CD4-positive, alpha-beta T cell treated with Interleukin-10 for 1 hour (primary cell): ENCODE measurements at regions not wholly inside any gene's neighbourhood (a gene's known extent, or its start where the extent isn't known, plus 50 kb on each side); places are given as distances from the start of the nearest gene placed in this dataset.
"Not testable (repeated sequence)": the region's sequence is repeated elsewhere in the genome, so short reads cannot be mapped to it uniquely, and the experiment has no call there.

Experiments
- DNase-seq: peaks from one replicate; pipeline ENCODE4 v3.0.0-alpha.2; 2020

DNA sequence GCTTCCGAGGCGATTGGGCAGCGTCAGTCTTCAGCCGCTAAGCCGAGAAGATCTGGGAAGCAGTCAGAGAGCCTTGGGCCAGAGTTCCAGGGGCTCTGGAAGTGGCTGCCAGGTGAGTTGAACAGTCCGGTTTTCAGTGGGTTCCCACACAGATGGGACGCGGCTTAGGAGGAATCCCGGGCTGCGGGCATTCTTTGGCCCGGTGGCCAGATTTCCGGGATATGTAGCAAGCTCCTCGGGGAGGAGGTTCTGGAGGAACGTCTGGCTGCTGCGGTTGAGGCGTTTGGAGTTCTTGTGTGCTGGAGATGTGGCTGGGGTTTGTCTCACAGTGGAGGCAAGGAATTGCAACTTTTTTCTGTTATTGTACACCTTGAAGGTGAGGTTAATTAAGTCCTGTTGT is 182.6 kb downstream of the CD83 start:
- not testable (repeated sequence) for DNase-seq

DNA sequence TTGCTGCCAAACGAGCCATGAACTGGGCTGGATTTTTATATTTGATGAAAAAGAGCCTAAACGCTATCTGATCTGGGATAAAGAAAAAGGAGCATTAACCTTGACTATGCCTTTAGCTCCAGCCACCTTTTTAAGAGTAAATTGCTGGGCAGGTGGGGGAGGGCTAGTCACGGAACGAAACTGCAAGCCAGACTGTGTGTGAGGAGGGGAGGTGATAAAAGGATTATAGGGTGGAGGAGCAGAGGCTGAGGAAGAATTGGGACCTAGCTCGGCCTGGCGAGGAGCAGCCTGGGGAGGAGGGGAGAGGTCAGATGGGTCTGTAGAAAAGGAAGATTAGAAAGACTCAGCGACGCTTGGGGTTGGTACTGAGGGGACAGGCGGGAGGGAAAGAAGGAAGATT is 183.1 kb downstream of the CD83 start:
- not testable (repeated sequence) for DNase-seq

DNA sequence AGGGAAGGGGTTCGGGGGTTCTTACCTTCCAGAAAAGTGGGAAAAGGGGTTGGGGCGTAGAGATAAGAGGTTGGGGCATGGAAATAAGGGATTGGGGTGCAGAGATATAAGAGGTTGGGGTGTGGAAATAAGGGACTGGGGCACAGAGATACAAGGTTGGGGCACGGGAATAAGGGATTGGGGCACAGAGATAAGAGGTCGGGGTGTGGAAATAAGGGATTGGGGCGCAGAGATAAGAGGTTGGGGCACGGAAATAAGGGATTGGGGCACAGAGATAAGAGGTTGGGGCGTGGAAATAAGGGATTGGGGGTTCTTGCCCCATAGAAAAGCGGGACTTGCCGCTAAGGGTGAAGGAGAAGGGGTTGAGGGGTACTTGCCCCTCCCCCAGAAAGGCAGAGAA is 183.9 kb downstream of the CD83 start:
- DNase-seq, result not testable (repeated sequence)

DNA sequence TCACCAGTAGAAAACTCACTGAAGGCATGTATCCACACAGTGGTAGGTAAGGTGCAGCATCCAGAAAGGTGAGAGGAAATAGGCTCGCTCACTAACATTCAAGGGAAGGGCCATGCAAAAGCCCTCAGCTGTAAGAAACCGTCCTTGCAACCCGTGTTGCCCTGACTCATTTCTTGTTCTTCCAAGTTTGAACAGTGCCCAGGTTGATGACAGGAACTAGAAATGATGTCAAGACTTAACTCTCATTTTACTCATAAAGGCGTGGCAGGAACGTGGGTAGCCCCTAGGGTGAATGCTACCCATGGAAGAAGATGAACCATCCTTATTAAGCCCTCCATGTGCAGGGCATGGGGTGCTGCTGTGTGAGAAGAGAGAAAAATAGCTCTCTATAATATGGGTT is 187.6 kb downstream of the CD83 start:
- DNase-seq, result no peak

DNA sequence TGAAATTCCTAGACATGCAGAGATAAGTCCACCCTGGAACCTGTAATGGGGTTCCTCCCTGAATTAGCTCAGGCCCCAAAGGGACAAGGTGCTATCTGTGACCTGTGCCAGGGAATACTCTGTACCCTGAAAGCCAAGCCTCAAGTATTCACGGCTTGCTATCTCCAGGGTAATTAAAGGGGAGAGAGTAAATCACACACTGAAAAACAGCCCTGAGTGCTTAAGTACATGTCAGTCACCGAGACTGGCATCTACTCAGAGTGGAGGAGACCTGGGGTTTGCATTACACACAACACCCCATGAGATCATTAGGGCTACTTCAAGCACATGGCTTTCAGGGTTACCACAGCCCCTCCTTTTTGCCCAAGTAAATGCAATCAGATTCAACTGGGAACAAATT is 188.1 kb downstream of the CD83 start:
- no peak for DNase-seq

DNA sequence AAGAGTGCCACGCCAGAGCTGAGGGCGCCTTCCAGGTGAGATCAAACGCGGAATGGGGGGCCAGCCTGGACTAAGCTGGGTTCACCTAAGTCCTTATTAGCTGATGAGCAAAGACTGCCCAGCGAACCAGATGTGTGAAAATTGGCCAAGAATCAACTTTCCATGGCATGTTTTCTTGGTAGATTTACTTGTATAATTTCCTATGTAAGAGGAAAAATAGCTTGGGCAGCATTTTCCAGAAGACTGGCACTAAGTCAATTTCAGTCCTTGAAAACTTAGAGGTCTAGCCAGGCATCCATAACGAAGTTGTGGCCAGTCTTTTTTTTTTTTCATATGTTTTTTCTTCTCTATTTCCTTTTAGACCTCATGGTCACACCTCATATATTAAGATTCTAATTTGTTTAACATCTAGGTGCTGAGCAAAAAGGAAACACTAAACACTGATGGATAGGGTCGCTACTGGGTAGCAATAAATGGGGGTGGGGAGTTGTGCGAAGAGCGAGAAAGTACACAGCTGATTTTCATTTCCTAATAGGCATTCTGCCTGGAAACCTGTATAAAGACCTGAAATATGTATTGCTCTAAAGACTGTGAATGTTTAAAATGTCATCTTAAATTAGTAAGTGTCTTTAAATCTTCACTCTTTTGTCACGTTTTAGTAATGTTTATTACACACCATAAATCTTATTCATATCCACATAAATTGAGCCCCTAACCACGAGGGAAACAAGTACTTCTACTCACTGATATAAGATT is 188.8 kb downstream of the CD83 start:
- no peak for DNase-seq

DNA sequence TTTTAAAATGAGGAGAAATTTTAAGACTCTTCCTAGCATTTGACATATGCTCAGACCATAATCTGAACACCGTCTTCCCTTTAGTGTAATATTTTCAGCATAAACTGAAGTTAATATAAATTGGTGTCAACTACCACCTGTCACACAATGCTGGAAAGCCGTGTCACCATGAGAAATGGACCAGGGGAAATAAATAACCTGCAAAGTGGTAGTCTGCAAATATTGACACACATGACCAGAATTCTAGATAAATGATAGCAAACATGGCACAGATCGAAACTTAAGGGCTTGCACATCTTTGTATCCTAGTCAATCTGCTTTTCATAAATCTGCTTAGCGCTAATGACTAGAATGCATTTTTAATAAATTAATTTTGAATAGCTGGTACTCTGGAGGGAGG is 191.9 kb downstream of the CD83 start:
- DNase-seq, result no peak

DNA sequence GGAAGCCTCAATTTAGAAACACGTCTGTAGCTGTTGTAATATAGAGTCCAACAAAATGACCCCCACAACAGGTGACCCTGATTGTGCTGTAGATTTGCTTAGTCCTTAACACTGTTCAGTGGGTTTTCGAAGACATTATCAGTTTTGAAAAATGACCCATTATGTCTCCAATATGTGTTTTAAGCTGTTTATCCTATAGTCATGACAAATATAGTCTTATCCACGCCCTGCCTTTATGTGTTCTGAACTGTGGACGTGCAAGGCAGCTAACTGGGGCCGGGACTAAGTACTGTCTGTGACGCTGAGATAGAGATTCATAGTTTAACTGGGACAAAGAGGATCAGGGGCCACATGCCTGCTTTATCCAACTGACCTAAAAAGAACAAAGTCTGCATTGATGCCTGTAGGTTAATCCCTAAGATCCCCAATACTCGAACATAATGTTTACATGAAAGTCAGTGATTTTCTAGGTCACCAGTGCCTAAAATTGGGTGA is 192.4 kb downstream of the CD83 start:
- no peak for DNase-seq

DNA sequence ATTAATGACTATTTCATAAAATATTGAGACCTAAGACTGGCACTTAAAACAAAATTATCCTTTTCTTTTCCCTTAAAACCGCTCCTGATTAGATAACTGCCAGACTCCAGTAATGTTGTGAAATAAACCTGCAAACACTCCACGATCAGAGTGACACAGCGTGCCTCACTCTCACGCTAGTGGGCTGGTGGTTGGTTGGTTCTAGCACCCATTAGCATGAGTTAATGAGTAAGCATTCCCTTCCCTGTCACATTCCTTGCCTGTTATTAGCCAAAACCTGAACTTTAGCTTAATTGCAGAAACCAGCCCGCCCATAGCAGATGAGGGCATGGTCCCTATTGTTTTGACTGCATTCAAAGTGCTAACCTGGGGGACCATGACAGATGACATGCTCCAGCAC is 193.4 kb downstream of the CD83 start:
- no peak for DNase-seq

DNA sequence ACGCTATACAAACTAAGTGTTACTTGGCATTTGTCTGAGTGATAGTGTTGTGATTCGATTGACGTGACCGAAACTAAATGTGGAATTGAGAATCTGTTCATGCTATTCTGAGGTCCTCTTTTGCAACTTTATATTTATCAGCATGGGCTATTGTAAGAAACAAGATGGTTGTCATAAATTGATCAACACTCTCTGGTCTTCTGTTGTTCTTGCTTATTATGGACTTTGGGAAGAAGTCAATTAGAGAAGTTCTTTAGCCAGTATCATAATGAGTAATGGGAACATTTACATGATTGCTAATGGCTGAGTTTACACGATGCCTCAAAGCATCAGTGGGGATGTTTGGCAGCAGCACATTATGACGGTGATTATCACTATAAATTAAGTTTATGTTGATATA is 195.0 kb downstream of the CD83 start:
- DNase-seq, result no peak

DNA sequence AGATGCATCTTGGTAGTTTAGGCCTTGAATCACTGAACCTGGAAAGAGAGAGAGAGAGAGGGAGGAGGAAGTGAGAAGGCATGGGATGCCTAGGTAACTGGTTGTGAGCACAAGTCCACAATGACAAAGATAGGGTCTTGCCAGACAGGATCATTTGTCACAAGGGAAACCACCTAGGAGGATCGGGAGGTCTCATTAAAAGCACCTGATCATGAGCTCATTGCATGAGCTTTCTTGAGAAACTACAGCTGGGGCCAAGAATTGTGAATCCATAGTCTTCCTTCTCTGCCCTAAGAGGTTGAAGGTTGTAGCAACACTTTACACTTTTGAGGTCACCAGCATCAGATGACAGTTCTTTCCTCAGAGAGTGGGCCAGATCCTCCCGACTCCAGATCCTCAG is 195.7 kb downstream of the CD83 start:
- no peak for DNase-seq

DNA sequence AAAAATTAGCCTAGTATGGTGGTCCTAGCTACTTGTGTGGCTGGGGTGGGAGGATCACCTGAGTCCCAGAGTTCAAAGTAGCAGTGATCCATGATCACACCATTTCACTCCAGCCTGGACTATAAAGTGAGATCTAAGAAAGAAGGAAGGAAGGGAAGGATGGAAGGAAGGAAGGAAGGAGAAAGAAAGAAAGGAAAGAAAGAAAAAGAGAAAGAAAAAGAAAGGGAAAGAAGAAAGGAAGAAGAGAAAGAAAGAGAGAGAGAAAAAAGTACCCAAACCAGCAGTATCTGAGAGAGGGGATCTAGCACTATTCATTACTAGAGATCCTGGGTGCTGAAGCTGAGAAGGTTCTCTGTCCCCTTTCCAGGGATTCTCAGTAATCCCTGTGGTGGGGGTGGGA is 197.8 kb downstream of the CD83 start:
- no peak for DNase-seq

DNA sequence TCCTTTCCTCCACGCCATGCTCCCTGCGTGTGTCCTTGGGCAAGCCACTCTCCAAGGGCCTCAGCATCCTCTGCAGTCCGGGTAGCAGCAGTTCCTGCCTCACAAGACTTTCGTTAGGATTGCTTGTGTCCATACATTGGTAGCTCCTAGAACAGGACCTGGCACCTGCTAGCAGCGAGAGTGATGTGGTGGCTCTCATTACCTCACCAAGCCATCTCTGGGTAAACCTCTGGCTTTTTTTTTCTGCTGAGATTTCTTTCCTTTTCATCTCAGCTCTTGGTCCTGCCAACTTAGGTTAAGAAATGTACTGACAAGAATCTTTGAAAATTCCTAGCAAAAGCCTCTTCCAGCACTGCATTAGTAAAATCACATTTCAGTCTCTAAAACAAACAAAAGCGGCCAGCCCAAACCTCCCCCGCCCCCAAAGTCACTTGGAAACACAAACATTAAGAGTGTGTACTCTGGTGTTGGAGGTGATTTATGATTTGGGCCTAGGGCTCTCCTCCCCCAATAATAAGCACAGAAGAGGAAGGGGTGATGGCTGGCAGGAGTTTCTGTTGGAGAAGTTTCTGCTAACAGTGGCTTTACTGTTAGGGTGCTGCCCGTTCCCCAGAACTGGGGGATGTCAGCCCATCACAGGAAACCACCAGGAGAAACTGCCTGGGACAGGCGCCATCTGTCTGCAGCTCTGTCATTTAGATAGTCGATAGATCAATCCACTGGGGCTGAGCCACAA is 199.2 kb downstream of the CD83 start:
- DNase-seq, result peak; percentile 3

DNA sequence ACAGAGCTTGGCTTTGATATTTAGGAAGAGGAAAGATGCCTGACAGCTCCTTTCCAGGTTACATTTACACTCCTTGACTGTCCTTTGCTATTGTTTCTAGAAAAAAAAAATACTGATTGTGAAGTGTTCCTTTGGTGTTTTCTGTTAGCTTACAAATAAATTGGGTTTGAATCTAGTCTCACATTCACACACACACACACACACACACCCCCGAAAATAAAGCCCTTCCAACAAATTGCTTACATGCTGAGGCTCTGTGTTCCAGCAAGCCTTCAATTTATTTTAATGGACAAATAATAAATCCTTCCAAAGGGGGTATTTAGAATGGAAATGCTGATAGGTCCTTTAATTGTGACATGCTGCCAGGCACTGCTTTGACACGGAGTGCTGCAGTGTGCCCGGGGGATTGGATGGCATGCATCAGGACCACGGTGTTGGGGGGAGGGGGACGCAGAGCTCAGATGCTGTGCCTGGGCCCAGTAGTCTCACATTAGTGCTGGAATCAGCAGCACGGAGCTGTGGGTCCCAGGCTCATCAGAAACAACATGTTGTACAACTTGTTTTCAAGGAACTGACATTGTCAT is 199.9 kb downstream of the CD83 start:
- DNase-seq, result no peak

DNA sequence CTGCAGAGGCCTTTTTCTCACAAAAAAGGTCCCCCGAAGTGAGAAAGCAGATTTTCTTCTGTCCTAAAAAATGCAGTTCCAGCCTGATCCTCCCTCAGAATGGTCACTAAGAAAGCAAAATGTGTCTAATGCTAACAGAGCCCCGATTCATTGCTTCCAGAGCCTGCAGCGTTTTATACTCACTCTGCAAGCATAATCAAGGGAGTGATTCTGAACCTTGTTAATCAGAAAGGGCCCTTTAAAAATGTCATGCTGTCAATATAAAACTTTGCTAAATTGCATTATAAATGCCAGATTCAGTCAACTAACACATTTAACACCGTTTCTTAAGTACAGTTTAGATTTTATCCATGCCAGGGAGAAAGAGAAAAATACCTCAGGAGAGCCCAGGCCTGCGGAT is 202.8 kb downstream of the CD83 start:
- DNase-seq, result no peak

DNA sequence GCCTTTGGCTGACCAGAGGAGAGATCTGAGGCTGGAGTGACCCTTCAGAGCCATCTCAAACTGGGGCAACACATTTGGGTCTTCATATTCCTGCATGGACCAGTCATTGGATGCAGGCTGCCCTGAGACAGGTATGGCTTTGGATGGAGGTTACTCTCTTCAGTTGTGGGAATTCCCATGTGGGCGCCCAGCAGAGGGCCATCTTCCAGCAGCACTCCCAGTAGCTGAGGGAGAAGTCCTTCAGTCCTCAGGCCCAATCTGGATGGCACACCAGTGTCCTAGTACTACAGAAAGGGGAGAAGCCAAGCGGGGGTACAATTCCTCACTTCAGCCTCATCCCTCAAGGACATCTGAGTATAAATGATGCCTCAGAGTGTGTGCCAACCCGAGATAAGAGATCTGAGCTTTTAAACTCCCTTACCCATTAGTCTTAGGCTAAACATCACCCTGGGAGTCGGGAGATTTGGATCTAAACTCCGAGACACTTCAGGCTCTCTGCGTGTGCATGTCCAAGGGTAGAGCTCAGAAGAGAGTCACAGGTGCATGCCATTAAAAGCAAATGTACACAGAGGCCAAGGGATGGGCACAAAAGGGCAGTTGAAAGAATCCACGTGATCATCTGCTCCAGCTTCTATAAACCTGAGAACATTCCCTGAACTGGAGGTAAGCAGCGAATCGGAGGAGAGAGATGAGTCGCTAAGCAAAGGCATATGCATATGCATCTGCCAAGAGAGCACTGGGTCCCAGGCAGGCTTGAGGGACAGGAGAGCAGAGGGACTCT is 204.6 kb downstream of the CD83 start:
- no peak for DNase-seq

DNA sequence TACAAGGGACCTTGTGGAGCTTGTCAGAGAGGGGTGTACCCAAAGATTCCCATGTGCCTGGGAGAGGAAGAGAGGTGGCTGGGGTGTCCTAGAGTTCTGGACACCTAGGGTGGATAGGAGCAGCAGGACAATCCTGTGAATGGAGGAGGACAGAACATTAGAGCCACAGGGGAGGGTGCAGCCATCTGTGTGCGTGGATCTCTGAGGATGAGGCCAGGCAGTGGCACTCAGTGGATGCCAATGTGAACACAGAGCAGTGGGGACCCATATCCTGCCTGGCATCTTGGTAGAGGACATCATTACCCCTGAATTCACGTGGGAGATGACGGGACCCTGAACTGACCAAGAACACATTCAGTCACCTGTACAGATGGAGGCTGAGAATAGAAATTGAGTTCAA is 205.3 kb downstream of the CD83 start:
- no peak for DNase-seq

DNA sequence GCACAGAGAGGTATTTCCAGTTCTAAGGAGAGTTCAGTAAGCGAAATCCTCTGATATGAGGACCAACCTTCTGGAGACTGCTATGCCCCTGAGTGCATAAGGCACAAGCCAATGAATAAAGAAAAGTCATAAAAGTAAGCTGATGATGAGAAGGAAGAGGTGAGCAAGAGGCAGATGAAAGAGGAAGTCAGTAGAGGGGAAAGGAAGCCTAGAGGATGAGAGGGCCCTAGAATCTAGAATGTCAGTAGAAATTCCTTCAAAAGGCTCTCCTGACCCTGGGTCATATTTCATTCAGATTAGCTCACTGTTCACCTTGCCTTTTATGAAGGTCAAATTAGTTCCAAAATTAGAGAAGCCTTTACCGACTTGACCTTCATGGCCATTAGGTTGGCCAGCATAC is 209.2 kb downstream of the CD83 start:
- no peak for DNase-seq

DNA sequence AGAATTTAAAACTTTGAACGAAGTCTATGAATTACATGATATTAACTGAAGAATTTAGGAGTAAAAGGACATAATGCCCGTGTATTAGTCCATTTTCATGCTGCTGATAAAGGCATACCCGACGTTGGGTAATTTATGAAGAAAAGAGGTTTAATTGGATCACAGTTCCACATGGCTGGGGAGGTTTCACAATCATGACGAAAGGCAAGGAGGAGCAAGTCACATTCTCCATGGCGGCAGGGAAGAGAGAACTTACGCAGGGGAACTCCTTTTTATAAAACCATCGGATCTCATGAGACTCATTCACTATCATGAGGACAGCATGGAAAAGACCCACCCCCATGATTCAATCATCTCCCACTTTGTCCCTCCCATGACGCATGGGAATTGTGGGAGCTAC is 210.6 kb downstream of the CD83 start:
- no peak for DNase-seq

DNA sequence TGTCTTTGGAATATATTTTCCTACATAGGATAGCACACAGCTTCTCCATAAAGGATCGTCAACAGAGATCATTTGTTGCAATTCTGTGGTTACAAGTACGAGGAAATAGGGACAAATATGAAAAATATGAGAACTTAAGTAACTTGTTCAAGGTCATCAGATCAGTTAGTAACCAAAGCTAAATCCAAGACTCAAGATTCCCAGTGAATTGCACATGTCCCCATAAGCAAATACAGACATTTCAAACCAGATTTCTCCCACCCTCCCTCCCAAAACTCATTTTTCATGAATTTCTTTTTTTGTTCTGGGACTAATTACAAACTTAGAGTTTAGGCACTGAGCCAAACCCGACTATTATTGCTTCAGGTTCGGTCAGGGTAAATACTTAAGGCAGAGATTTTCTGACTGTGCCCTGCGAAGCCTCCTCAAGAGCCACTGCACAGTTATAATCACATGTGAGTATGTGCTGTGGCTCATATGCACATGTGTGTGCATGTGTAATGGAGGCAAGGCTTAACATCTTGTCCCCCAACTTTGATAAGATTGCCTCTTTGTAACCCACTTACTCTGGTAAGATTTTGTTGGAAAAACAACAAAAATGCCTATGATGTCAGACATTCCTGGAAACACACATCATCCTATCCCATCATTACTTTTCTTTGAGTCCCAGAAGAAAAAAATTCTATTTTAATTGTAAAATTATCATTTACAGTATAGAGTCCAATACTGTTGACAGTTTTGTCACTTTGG is 216.2 kb downstream of the CD83 start:
- DNase-seq, result no peak

DNA sequence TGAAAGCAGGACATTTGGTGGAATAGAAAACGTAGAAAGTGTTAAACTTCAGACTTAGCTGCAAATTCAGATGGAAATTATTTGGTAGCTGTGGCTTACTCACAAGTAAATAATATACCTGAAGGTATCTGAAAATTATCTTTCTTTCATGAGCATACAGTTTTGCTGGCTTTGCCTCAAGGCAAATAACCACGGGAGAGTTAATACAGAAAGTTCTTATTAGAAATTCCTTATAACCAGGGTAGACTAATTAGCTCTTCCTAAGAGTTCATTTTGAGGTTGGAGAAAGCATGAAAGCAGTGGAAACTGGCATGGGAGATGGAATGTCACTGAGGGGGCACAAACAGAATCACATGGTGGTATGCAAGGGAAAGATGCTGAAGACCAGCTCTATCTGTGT is 217.5 kb downstream of the CD83 start:
- DNase-seq, result no peak

DNA sequence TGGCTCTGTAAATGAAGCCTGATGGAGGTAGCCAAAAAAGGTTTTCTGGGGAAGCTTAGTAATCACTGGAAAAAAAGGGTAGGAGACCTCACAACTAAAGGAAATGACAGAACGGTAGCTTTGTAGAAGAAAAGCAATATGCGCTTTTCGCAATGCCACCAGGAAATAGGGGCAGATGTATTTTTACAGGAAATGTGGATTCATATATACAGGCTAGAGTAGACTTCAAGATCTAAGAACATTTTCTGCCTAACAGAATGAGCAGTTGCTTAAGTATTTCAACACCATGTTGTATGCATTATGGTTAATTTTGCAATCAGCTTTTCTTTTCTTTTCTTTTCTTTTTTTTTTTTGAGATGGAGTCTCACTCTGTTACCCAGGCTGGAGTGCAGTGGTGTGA is 219.6 kb downstream of the CD83 start:
- no peak for DNase-seq

DNA sequence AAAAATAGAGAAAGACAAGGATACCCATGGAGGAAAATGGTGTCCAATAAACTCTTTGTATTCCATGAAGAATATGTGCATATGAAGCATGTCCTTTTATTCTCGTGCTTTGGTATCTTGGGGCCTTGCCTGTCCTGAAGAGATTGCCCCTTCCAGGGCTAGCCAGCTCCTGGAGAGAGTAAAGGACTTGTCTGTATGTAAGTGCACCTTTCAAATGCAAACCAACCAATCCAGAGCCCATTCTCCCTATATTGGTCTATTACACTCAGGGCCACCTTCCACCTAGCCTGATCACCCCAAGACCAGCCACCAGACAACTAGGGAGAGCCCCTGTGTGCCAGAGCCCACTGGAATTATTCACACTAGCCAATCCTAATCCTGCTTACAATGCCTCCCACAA is 221.6 kb downstream of the CD83 start:
- DNase-seq, result no peak
